GM18870 (cell line): ENCODE measurements at regions not wholly inside any gene's neighbourhood (a gene's known extent, or its start where the extent isn't known, plus 50 kb on each side); places are given as distances from the start of the nearest gene placed in this dataset.

ENCODE experiments used
- ATAC-seq: cut with Tn5 transposase; IDR thresholded peaks from one replicate; pipeline ENCODE4 v1.9.1; 2021; ENCODE audit warnings: moderate library complexity; ENCODE audit not compliant: unreplicated experiment

- no peak for ATAC-seq
Measured at GRCh38 chr16:86447228-86447627, 63.1 kb upstream of the FOXF1 start.

DNA sequence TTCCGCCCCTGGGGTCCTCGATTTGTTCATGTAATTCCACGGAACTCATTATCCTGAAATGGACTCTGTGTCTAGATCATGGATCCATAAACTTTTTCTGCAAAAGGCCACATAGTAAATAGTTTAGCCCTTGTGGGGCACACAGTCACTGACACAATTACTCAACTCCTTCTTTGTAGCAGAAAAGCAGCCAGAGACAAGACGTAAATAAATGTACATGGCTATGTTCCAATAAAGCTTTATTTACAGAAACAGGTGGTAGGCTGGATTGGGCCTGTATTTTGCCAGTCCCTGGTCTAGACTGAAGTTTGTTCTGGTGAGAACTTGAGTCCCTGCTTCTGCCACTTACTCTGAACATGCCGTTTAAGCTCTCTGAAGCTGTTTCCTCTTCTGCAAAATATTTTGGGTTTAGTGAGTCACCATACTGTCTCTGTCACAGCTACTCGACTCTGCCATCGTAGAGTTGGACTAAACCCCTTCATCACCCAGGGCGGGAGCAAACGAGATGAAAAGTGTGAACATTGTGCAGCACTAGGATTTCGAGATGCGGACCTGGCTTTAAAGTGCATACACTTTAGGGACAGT lies 61.9 kb upstream of the FOXF1 start:
- no peak for ATAC-seq

DNA sequence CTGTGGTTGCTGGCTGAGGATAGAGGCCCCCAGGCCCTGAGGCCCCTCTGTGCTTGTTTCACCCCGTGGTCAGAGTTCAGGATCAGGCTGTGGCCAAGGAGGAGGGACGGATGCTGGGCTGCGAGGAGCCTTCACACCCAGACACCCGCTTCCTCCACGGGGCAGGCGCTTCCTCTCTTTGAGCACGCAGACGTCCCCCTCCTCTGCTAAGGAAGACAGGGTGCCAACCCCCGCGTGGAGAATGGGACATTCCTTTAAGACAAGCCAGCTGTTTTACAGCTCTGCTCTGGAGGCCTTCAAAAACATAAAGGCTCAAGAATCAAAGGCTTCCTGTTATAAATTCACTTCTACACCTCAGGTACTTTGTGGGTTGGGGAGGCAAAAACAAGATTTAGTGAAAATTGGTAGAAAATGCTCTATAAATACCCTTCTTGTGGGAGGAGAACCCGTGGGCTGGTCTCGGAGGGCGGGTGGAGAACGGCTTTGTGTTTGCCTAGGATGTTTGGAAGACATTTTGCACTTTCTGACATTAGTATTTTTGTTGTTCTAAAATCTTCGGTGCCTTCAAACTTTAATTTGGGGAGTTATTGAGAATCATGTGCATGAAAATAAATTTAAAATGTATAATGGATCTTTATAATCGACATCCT lies 60.8 kb upstream of the FOXF1 start:
- ATAC-seq: no peak

DNA sequence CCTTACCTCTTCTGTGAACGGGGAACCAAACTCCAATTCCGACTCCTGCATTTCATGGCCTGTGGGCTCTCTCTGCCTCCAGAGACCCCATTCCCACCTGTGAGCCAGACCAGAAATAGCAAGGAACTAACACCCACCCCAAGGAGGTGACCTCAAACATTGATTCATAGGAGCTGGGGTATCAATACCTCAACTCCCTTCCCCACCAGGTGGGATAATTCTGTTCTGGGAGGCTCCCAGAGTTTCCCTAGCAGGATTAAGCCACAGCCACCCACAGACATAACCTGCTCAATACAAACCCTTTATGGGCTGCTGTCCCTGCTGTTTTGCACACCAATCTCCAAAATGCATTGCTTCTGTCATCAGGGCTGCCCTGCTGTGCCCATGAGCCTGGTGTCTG lies 59.6 kb upstream of the FOXF1 start:
- ATAC-seq: no peak

- no peak for ATAC-seq
Measured at GRCh38 chr16:86452451-86452850, 57.9 kb upstream of the FOXF1 start.

- no peak for ATAC-seq
Measured at GRCh38 chr16:86455116-86455515, 55.2 kb upstream of the FOXF1 start.

- no peak for ATAC-seq
Measured at GRCh38 chr16:86455640-86456039, 54.7 kb upstream of the FOXF1 start.

DNA sequence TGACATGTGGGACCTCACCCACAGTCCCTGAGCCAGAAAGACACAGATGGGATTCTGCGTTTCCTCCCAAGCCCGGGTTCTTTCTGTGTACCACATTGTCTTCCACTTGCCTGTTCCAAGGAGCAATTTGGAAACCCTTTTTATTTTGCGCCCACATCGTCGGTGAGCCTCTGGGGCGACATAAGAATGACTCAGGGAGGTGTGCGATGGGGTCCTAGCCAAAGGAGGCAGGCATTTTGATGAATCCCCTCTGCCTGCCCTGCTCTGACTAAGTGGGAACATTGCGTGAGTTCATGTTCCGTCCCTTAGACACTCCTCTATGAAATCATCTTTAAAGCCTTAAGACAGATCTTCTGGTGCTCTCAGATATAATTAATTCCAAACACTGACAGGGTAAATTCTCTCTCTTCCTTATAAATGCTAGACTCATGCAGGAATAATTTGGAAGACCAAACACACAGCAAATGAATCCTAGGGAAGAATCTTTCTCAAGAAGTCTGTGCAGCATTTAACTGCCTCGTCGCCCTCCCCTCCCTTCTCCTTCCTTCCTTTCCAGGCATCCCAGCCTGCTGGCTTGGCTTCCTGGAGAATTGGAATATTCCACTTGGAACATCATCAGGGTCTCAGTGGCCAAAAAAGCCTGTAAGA lies 52.7 kb upstream of the FOXF1 start:
- no peak for ATAC-seq

DNA sequence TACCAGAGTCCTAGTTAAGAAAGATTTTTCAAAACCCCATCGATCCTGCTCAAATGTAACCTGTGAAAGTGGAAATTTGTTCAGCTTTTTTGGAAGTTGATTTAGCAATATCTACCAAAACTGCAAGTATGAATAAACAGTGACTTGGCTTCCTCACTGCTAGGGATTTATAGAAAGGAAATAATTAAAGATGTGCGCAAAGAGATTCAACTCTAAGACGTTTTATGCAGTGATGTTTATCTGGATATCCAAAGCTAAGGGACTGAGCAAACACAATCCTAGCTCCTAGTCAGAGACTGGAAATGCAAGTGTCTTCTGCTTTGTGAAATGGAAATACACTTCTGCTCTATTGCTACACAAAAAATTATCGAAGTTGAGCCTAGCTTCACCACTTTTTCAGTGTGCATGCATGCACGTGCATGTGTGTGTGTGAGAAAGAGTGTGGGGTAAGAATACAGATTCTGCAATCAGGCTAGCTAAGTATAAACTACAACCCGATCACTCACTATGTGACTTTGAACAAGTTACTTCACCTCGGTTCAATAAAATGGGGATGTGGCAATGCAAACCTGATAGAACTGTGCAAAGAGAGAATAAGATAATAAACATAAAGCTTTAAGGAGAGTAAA lies 52.1 kb upstream of the FOXF1 start:
- no peak for ATAC-seq

DNA sequence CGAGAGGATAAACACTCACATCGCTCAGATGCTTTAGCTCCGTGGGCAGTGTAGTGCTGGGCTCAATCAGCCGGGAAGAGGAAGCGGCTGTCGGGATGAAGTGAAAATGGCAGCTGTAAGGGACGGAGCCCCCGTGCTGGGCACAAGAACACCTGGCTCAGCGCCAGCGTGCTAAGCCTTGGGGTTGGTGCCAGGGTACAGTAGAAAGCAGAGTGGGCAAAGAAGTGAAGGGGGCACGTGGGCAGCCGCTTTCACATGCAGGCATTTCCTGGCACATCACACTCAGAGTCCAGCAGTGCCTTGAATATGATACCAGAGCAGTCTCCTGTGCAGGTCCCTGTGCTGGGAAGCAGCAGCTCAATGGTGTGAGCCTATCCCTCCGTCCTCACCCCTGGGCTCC lies 51.1 kb upstream of the FOXF1 start:
- ATAC-seq: no peak
